ENCODE measurements at regions not wholly inside any gene's neighbourhood (a gene's known extent, or its start where the extent isn't known, plus 50 kb on each side); places are given as distances from the start of the nearest gene placed in this dataset.

- intact Hi-C loops (cut with DNase I) = no loop called here
- DNase-seq = no peak
- peak in 1 of 2 donors; percentile 66 for ATAC-seq
These were observed 182.3 kb downstream of the INO80D start for GRCh38 chr2:205903549-205904129.

GRCh38 chr2:205902900-205903237, 183.1 kb downstream of the INO80D start:
- intact Hi-C loops (cut with DNase I) = no loop called here
- peak in 1 of 2 donors; percentile 26 for ATAC-seq
- DNase-seq = no peak

DNA sequence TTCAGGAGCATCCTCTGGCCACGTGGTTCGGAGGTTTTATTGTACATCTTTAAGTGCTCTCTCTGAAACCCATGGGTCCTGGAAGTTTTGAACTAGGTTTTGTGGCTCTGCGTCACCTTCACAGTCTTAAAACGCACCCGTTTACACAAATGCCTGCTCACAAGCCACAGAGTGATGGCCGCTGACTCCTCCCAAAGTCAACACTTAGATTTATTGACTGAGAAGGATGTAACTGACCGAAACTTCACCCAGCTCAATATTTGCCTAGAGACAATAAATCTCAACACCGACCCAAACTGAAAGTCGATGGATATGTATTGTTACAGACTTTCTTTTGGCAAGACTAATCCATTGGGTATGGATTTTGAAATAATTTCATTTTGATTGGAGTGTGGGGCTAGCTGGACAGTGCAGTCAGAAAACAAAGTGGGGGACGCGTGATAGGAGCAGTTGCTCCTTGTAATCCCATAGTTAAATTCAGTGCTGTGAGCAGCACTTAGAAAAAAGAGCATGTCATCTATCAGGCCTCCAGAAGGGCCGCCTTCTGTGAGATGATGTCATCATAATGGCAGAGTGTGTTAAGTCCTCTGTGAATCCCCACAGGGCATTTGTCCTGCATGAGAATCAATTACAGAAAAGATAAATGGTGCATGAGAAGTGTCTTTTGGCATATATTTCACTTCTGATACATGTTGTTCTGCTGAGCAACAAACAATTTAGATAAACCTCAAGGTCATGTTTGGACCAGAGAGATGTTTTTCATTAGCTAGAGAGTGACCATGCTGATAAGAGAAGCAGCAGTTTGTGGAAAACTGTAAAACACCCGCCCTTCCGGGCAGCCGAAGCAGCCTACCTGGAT, 183.7 kb downstream of the INO80D start:
- no peak for DNase-seq
- ATAC-seq = peak; percentile 15 to 50
- intact Hi-C loops (cut with DNase I) = no loop called here

DNA sequence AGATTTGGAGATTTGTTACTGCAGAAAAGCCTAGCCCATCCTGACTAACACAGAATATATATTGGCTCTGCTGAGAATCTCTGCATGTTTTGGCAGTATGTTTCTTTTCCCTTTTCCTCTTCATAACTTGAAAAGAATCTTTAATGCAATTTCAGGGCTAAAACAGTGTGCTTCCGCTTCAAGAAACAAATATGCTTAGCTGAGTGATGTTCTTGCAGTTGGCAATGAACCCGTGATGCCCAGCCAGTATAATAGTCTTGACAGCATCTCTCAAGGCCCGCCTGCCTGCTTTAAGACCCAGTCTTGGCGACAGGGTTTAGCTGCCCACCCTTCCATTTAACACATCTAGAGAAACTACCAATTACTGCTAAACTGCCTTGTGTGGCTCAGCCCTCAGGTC, 184.5 kb downstream of the INO80D start:
- DNase-seq (no peak), ATAC-seq (no peak)
- intact Hi-C loops (cut with DNase I) = no loop called here

DNA sequence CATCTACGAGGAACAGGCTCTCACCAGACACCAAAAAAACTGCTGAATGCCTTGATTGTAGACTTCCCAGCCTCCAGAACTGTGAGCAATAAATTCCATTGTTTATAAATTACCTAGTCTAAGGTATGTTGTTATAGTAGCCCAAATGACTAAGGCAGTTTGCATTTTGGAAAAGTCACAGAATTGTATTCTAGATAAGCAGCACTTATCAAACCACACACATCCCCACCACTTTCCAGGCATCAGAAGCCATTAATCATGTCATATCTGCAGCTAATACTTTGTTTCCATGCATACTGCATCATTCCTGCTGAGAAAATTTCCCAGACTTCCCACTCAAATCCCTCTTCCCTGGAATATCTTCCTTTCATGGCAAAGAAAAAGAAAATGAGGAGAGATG, 187.2 kb downstream of the INO80D start:
- ATAC-seq = no peak
- intact Hi-C loops (cut with DNase I) = no loop called here
- DNase-seq = no peak

- DNase-seq (no peak), ATAC-seq (no peak)
- intact Hi-C loops (cut with DNase I) = no loop called here
These were observed 189.9 kb downstream of the INO80D start for GRCh38 chr2:205895981-205896655.

DNA sequence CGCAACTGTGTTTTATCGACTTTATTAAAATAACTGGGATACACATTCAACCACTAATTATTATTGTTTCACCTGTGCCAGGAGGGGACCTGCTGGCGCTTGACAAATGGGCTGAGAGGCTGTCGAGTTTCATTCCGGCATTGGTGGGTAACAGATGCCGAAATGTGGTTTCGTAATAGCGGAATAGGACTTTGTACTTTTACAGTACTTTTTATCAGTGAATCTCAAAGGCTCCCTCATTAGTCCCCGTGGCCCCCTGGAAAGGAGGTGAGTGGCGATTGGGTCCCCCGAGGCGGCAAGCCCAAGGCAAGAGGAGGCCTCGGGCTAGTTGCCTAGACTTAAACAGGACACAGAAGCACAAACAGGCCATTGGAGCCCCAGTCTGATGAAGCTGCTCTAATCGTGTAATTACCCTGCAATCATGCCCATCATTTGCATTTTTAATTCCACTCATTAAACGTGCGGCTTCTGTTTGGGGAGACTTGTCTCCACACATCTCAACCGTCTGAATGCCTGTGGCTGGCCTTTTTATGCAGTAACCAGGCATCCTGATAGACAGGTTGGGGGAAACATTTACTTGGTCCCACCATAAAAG, 193.2 kb downstream of the INO80D start:
- ATAC-seq = no peak
- intact Hi-C loops (cut with DNase I) = no loop called here
- no peak for DNase-seq

DNA sequence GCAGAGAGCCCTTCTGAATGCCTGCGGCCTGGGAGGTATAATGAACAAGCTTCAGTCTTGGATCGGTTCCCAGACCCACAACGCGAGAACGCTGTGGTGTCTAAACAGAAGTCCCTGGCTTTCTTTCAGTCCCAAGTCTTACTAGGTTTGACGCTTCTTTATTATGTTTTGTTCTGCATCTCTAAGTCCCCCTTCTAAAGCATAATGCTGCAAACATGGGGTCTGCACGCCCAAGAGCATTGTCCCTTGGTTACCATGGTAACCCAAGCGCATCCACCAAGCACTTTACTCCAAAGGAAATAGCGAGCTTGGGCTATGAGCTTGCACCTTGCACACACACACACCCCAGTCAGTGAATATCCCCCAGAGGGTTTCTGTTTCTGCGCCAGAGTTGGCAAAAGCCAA, 193.7 kb downstream of the INO80D start:
- intact Hi-C loops (cut with DNase I) = no loop called here
- no peak for DNase-seq
- no peak for ATAC-seq

DNA sequence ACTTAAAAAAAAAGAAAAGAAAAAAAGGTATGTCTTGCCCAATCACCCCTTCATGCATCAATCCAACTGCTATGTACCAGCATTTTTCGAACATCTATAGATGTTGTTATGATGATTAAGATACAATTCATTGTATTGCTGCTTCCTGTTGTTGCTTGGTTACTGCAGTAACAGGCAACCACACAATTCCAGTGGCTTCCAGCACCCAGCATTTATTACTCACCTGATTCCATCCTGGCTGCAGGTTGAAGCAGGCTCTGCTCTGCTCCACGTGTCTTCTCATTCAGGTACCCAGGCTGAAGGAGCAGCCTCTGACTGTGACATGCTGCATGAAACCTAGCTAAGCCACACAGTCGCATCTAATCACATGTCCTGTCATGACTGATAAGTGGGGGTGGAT, 196.9 kb downstream of the INO80D start:
- intact Hi-C loops (cut with DNase I) = no loop called here
- ATAC-seq = no peak
- DNase-seq = no peak

DNA sequence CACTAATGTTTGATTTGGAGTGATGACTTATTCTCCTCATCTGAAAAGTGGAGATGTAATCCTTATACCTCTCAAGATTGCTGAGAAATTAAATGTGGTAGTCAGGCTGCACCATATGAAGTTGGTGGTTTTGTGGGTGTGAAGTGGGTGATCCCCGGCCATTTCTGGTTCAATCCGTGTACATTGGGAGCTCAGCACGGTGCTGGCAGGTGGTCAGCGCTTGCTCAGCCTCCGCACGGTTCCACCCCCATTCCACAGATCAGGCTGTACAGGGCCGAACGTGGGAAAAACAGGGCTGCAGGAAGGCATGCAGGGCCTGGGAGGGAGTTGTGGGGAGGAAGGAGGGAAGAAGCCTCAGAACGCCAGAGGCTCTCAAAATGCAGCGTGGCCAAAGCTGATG, 198.3 kb downstream of the INO80D start:
- ATAC-seq = no peak
- intact Hi-C loops (cut with DNase I) = no loop called here

GRCh38 chr2:205885492-205886099, 200.4 kb downstream of the INO80D start:
- peak; percentile 89 to 95 for ATAC-seq
- DNase-seq = peak; percentile 88
- intact Hi-C loops (cut with DNase I) = loop anchor here (2.0 kb wide), 2 partner anchors 109 to 119 kb away; no protein-coding TSS in a partner anchor

More for the DNA sequence above, 198.3 kb downstream of the INO80D start:
- DNase-seq = no peak

DNA sequence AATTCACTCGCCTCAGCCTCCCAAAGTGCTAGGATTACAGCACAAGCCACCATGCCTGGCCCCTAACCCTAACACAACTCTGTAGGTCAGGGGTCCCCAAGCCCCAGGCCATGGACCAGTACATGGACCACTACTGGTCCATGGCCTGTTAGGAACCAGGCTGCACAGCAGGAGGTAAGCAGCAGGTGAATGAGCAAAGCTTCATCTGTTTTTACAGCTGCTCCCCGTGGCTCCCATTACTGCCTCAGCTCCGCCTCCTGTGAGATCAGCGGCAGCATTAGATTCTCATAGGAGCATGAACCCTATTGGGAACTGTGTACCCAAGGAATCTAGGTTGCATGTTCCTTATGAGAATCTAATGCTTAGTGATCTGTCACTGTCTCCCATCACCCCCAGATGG, 201.7 kb downstream of the NRP2 start:
- ATAC-seq (no peak), DNase-seq (no peak)
- intact Hi-C loops (cut with DNase I) = loop anchor here (2.0 kb wide), 2 partner anchors 107 to 117 kb away; no protein-coding TSS in a partner anchor

DNA sequence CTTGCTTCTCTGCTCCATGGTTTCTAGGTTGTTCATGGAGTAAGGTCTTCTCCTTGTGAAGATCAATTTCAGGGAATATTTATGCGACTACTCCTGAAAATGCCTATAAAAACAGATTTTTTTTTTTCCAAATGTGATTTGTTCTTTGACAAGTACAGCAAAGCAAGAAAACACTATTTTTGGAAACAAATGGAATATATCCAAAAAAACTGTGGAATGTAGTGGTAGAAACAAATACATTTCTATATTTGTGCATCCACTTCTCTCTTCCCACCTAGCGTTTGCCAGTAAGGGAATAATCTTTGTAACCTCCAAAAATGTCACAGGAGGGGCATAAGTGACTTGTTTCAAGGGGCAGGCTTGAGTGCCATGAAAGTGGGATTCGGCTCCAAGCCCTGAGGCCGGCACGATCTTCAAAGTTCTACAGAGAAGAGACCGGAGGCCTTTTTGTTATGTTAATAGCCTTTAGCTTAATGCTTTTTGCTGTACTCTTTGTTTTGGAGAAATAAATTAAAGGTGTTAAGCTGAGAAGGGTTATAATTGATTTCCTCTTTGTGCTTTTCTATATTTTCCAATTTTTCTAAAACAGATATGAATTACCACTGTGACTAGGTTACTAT, 200.6 kb downstream of the NRP2 start:
- ATAC-seq (no peak), DNase-seq (no peak)
- intact Hi-C loops (cut with DNase I) = no loop called here

GRCh38 chr2:205880048-205880447, 197.7 kb downstream of the NRP2 start:
- intact Hi-C loops (cut with DNase I) = no loop called here
- no peak for ATAC-seq
- DNase-seq = no peak

GRCh38 chr2:205878999-205879762, 196.9 kb downstream of the NRP2 start:
- intact Hi-C loops (cut with DNase I) = no loop called here
- no peak for ATAC-seq

DNA sequence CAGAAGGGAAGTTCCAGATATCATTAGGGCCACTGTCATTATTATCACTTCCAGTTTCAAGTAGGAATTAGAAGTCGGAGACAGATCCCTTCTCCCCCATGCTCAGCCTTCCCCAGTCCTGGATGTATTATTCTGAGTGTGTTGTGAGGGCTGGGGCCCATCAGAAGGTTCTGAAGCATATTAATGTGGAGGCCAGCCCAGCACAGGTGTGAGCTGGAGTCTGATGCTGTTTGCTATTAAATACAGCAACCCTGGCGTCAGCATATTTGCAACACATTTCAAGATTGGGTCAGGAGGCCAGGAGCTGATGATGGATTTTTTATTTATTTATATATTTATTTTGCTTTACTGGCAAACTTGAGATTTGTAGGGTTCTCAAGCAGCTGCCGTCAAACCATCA, 195.2 kb downstream of the NRP2 start:
- intact Hi-C loops (cut with DNase I) = no loop called here
- DNase-seq (no peak), ATAC-seq (no peak)

More at GRCh38 chr2:205878999-205879762, 196.9 kb downstream of the NRP2 start:
- no peak for DNase-seq

- DNase-seq = no peak
- ATAC-seq = no peak
- intact Hi-C loops (cut with DNase I) = no loop called here
These were observed 193.8 kb downstream of the NRP2 start for GRCh38 chr2:205876127-205876526.

DNA sequence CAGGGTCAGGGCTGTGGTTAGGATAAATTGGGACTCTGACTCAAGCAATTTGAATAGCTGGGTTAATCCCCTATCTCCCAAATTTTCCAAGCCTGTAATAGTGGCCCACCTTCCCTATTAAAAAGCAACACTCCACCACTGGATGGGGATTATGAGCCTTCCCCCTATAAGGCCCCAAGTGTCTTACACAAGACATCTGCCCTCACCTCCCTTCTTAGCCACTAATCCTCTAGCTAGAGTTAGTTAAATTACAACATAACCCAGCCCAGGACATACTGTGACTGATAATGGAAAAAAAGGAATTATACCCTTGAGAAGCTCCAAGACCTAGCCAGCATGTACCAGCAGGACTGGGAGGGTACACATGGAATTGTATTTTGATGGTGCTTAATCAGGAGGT, 190.4 kb downstream of the NRP2 start:
- no peak for DNase-seq
- ATAC-seq = no peak

More for the DNA sequence above, 190.4 kb downstream of the NRP2 start:
- intact Hi-C loops (cut with DNase I) = no loop called here
